B cell (primary cell): ENCODE measurements at regions not wholly inside any gene's neighbourhood (a gene's known extent, or its start where the extent isn't known, plus 50 kb on each side); places are given as distances from the start of the nearest gene placed in this dataset.

ENCODE experiments used
- CTCF ChIP-seq: fragments of 200-600 bp; IDR thresholded peaks from one replicate; pipeline ENCODE4 v1.8.0; 2022; ENCODE audit warnings: antibody characterized with exemption, mild to moderate bottlenecking
- EZH2 ChIP-seq: IDR thresholded peaks from 2 replicates; pipeline ENCODE4 v1.6.1; 2012; ENCODE audit warnings: borderline replicate concordance, low read depth, mild to moderate bottlenecking, moderate library complexity, low read length; ENCODE audit not compliant: insufficient read depth, poor library complexity, severe bottlenecking

- TF ChIP-seq CTCF (no peak), EZH2 (no peak)
Observed at GRCh38 chr18:23399067-23399466, 54.0 kb upstream of the RIOK3 start.
